ENCODE measurements at regions not wholly inside any gene's neighbourhood (a gene's known extent, or its start where the extent isn't known, plus 50 kb on each side); places are given as distances from the start of the nearest gene placed in this dataset.
"Not testable (repeated sequence)": the region's sequence is repeated elsewhere in the genome, so short reads cannot be mapped to it uniquely, and the experiment has no call there.

- no peaks in the 10 kb centered on the region for H3K4me1 ChIP-seq (ENCODE audit: insufficient read depth, low read length)
- no peaks in the 10 kb centered on the region for H3K36me3 ChIP-seq (ENCODE audit: insufficient read depth, low read depth, low read length)
Measured at GRCh38 chr11:109519253-109519652, 97.3 kb downstream of the C11orf87 start.

DNA sequence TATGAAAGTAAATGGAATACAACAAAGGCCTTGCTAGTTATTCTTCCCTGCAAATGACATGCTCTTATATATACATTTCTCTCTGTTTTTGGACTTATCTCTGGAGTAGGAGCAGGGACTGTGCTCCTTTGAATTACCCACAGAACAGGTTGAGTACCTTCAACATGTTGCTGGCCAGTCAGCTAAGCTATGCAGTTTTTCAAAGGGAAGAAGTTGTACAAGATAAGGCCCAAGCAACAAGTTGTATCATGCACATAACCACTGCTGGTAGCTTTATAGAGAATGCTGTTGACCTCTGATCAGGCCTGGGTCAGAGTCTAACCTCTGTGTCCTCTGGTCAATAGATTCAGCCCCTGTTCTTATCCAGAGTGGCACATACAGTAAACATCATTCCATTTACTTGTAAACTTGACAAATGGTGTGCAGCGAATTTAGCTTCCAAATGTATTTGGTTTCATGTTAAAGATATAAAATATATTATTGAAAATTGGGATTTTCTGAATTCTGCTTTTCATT, 99.6 kb downstream of the C11orf87 start:
- H3K4me3 ChIP-seq (ENCODE audit: low read length): no peak overlapping the region
- no peak overlapping the region for H3K9ac ChIP-seq (ENCODE audit: low read depth, low read length)
- H3K36me3 ChIP-seq (ENCODE audit: insufficient read depth, low read depth, low read length): no peaks in the 10 kb centered on the region
- H3K27me3 ChIP-seq (ENCODE audit: insufficient read depth, low read length): no peaks in the 10 kb centered on the region
- H3K9me3 ChIP-seq (ENCODE audit: insufficient read depth, low read depth, low read length): no peaks in the 10 kb centered on the region
- no peak overlapping the region for H3K27ac ChIP-seq (ENCODE audit: low read length)
- no peaks in the 10 kb centered on the region for H3K4me1 ChIP-seq (ENCODE audit: insufficient read depth, low read length)

More at GRCh38 chr11:109519253-109519652, 97.3 kb downstream of the C11orf87 start:
- Histone ChIP-seq H3K4me3 (ENCODE audit: low read length) (no peak overlapping the region), H3K27ac (ENCODE audit: low read length) (no peak overlapping the region), H3K9ac (ENCODE audit: low read depth, low read length) (no peak overlapping the region), H3K27me3 (ENCODE audit: insufficient read depth, low read length) (no peaks in the 10 kb centered on the region), H3K9me3 (ENCODE audit: insufficient read depth, low read depth, low read length) (no peaks in the 10 kb centered on the region)

DNA sequence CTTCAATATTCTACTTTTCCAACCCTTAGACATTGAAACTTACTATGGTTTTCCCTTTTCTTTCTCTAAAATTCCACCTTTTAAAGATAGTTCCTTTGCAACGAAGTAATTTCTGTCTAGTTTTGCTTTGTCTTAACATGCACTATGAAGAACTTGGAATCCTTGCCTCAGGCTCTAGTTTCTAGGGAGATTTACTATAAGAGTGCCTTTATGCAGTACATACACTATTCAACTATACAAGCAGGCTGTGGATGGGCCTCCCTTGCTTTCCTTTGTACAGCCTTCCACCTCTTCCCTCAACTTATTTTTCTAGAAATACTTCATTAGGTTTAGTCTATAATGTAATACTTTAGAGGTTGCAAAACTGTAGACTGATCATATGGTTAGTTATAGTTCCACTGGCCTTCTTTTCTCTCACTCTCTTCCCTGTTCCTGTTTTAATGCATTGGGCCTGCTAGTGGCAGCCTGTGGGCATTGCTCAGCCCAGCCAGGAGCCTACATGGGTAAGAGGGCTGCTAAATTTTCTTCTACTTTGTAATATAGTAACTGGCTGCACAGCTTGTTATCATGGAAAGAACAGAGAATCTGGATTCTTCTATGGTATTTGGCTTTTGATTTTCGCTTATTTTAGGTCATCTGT, 100.2 kb downstream of the C11orf87 start:
- no peaks in the 10 kb centered on the region for H3K27me3 ChIP-seq (ENCODE audit: insufficient read depth, low read length)
- H3K9ac ChIP-seq (ENCODE audit: low read depth, low read length): no peak overlapping the region
- no peaks in the 10 kb centered on the region for H3K36me3 ChIP-seq (ENCODE audit: insufficient read depth, low read depth, low read length)
- no peaks in the 10 kb centered on the region; the same call in 1 of the 2 replicates for H3K4me1 ChIP-seq (ENCODE audit: insufficient read depth, low read length)
- no peak overlapping the region for H3K27ac ChIP-seq (ENCODE audit: low read length)
- H3K9me3 ChIP-seq (ENCODE audit: insufficient read depth, low read depth, low read length): no peaks in the 10 kb centered on the region
- no peak overlapping the region for H3K4me3 ChIP-seq (ENCODE audit: low read length)

DNA sequence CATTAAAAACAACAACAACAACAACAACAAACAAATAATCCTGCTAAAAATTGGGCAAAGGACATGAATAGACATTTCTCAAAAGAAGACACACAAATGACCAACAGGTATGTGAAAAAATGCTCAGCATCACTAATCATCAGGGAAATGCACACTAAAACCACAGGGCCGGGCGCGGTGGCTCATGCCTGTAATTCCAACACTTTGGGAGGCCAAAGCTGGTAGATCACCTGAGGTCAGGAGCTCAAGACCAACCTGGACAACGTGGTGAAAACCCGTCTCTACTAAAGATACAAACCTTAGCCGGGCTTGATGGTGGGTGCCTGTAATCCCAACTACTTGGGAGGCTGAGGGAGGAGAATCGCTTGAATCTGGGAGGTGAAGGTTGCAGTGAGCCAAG, 103.6 kb downstream of the C11orf87 start:
- not testable (repeated sequence) for H3K4me3 ChIP-seq (ENCODE audit: low read length); H3K4me1 ChIP-seq (ENCODE audit: insufficient read depth, low read length); H3K9ac ChIP-seq (ENCODE audit: low read depth, low read length); H3K27ac ChIP-seq (ENCODE audit: low read length); H3K27me3 ChIP-seq (ENCODE audit: insufficient read depth, low read length); H3K9me3 ChIP-seq (ENCODE audit: insufficient read depth, low read depth, low read length); H3K36me3 ChIP-seq (ENCODE audit: insufficient read depth, low read depth, low read length)

GRCh38 chr11:109526061-109526460, 104.1 kb downstream of the C11orf87 start:
- no peaks in the 10 kb centered on the region for H3K27me3 ChIP-seq (ENCODE audit: insufficient read depth, low read length)
- H3K4me3 ChIP-seq (ENCODE audit: low read length): no peak overlapping the region
- no peaks in the 10 kb centered on the region for H3K9me3 ChIP-seq (ENCODE audit: insufficient read depth, low read depth, low read length)
- H3K4me1 ChIP-seq (ENCODE audit: insufficient read depth, low read length): peaks cover 3% of the 10 kb centered on the region; the same call in 1 of the 2 replicates
- no peak overlapping the region for H3K9ac ChIP-seq (ENCODE audit: low read depth, low read length)
- H3K36me3 ChIP-seq (ENCODE audit: insufficient read depth, low read depth, low read length): no peaks in the 10 kb centered on the region
- H3K27ac ChIP-seq (ENCODE audit: low read length): no peak overlapping the region

- Histone ChIP-seq H3K27ac (ENCODE audit: low read length) (no peak overlapping the region), H3K9ac (ENCODE audit: low read depth, low read length) (no peak overlapping the region), H3K27me3 (ENCODE audit: insufficient read depth, low read length) (no peaks in the 10 kb centered on the region), H3K9me3 (ENCODE audit: insufficient read depth, low read depth, low read length) (no peaks in the 10 kb centered on the region), H3K4me3 (ENCODE audit: low read length) (no peak overlapping the region), H3K36me3 (ENCODE audit: insufficient read depth, low read depth, low read length) (no peaks in the 10 kb centered on the region), H3K4me1 (ENCODE audit: insufficient read depth, low read length) (peaks cover 3% of the 10 kb centered on the region; the same call in 1 of the 2 replicates)
Measured at GRCh38 chr11:109526931-109527330, 104.9 kb downstream of the C11orf87 start.

DNA sequence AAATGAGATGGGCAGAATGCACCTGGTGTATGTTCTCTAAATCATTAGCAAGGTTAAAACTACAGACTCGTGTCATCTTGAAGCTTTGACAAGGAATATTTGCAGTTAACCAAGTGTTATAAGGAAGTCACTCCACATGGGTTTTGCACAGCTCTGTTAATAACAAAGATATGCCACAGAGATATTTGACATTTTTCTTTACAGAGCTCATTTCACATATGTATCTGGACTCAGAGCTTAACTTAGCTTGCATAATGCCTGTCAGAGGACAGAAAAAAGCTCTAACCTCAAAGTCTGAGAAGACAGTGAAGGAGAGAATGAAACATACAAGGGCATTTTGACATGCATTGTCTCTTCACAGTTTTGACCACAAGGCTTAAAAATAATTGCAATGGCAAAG, 105.5 kb downstream of the C11orf87 start:
- H3K27ac ChIP-seq (ENCODE audit: low read length): no peak overlapping the region
- no peaks in the 10 kb centered on the region for H3K9me3 ChIP-seq (ENCODE audit: insufficient read depth, low read depth, low read length)
- peaks cover 3% of the 10 kb centered on the region; the same call in 1 of the 2 replicates for H3K4me1 ChIP-seq (ENCODE audit: insufficient read depth, low read length)
- no peak overlapping the region for H3K9ac ChIP-seq (ENCODE audit: low read depth, low read length)
- H3K27me3 ChIP-seq (ENCODE audit: insufficient read depth, low read length): no peaks in the 10 kb centered on the region
- no peaks in the 10 kb centered on the region for H3K36me3 ChIP-seq (ENCODE audit: insufficient read depth, low read depth, low read length)
- no peak overlapping the region for H3K4me3 ChIP-seq (ENCODE audit: low read length)

DNA sequence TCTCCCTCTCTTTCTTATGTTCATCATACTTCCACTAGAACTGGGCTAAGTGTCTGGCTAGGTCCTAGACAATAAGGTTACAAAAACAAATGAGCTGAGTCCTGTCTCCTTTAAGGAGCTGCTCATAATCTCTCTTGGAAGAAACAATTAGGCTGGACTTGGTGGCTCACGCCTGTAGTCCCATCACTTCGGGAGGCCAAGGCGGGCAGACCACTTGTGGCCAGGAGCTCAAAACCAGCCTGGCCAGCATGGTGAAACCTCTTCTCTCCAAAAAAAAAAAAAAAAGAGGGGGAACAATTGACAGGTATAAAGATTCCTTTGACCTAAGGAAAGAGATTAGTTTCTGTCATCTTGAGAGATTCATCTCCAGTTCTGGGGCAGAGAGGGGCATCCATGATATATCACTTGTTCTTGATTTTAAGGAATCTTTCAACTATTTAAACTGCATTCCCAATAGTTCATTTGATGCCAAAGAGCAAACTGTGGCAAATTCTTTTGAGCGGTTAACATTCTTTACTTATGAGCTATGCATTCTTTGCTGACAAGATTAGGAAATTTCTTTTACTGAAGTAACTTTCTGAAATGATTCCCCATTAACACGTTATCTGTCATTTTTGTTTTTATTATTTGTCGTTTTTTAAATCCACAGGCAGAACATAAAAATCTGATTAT, 125.5 kb downstream of the C11orf87 start:
- H3K4me3 ChIP-seq (ENCODE audit: low read length): no peak overlapping the region
- no peaks in the 10 kb centered on the region for H3K27me3 ChIP-seq (ENCODE audit: insufficient read depth, low read length)
- H3K9me3 ChIP-seq (ENCODE audit: insufficient read depth, low read depth, low read length): no peaks in the 10 kb centered on the region
- no peaks in the 10 kb centered on the region; the same call in 1 of the 2 replicates for H3K4me1 ChIP-seq (ENCODE audit: insufficient read depth, low read length)
- no peaks in the 10 kb centered on the region for H3K36me3 ChIP-seq (ENCODE audit: insufficient read depth, low read depth, low read length)
- no peak overlapping the region for H3K27ac ChIP-seq (ENCODE audit: low read length)
- no peak overlapping the region for H3K9ac ChIP-seq (ENCODE audit: low read depth, low read length)

- Histone ChIP-seq H3K27ac (ENCODE audit: low read length) (no peak overlapping the region), H3K36me3 (ENCODE audit: insufficient read depth, low read depth, low read length) (no peaks in the 10 kb centered on the region), H3K9ac (ENCODE audit: low read depth, low read length) (no peak overlapping the region), H3K4me3 (ENCODE audit: low read length) (no peak overlapping the region), H3K4me1 (ENCODE audit: insufficient read depth, low read length) (no peaks in the 10 kb centered on the region; the same call in 1 of the 2 replicates), H3K9me3 (ENCODE audit: insufficient read depth, low read depth, low read length) (no peaks in the 10 kb centered on the region), H3K27me3 (ENCODE audit: insufficient read depth, low read length) (no peaks in the 10 kb centered on the region)
Measured at GRCh38 chr11:109552376-109552775, 130.4 kb downstream of the C11orf87 start.

DNA sequence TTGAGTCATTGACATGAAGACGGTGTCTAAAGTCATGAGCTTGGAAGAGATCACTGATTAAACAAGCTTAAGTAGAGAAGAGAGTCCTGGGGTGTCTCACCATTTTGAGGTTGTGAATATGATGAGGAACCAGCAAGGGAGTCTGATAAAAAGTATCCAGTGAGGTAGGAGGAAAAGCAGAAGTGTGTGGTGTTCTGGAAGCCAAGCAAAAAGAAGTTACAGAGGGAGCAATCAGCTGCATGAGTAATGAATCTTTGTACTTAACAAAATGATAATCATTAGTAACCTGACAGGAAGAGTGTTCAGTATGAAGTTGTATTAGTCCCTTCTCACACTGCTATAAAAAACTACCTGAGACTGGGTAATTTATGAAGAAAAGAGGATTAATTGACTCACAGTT, 131.3 kb downstream of the C11orf87 start:
- H3K27me3 ChIP-seq (ENCODE audit: insufficient read depth, low read length): no peaks in the 10 kb centered on the region
- no peak overlapping the region for H3K27ac ChIP-seq (ENCODE audit: low read length)

DNA sequence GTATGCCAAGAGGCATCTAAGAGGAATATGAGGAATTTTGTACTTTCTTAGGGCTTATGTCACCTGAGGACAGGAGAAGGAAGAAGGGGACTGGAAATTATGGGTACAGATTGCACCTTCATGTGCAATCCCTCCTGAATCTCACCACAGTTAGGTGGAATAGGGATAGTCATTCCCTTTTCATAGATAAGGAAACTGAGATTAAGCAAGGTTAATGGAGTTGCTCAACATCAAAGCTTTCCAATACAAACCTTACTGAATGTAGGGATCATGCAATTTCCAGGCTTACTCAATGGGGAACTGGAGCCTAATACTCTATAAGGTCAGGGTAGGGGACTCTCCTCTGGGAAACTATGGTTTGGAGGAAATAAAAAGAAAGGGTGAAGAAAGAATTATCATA, 133.0 kb downstream of the C11orf87 start:
- no peak overlapping the region for H3K9ac ChIP-seq (ENCODE audit: low read depth, low read length)
- H3K9me3 ChIP-seq (ENCODE audit: insufficient read depth, low read depth, low read length): no peaks in the 10 kb centered on the region
- H3K4me3 ChIP-seq (ENCODE audit: low read length): no peak overlapping the region
- no peaks in the 10 kb centered on the region for H3K36me3 ChIP-seq (ENCODE audit: insufficient read depth, low read depth, low read length)
- no peaks in the 10 kb centered on the region for H3K27me3 ChIP-seq (ENCODE audit: insufficient read depth, low read length)
- H3K27ac ChIP-seq (ENCODE audit: low read length): no peak overlapping the region
- H3K4me1 ChIP-seq (ENCODE audit: insufficient read depth, low read length): no peaks in the 10 kb centered on the region

More for the DNA sequence above, 131.3 kb downstream of the C11orf87 start:
- Histone ChIP-seq H3K36me3 (ENCODE audit: insufficient read depth, low read depth, low read length) (no peaks in the 10 kb centered on the region), H3K4me3 (ENCODE audit: low read length) (no peak overlapping the region), H3K9me3 (ENCODE audit: insufficient read depth, low read depth, low read length) (no peaks in the 10 kb centered on the region), H3K9ac (ENCODE audit: low read depth, low read length) (no peak overlapping the region), H3K4me1 (ENCODE audit: insufficient read depth, low read length) (no peaks in the 10 kb centered on the region)

DNA sequence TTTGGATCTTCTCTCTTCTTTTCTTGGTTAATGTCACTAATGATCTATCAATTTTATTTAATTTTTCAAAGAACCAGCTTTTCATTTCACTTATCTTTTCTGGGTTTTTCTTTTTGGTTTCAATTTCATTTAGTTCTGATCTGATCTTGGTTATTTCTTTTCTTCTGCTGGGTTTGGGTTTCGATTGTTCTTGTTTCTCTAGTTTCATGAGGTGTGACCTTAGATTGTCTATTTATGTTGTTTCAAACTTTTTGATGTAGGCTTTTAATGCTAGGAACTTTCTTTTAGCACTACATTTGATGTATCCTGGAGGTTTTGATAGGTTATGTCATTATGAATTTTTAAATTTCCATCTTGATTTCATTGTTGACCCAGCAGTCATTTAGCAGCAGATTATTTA, 142.3 kb downstream of the C11orf87 start:
- Histone ChIP-seq H3K9me3 (ENCODE audit: insufficient read depth, low read depth, low read length) (no peaks in the 10 kb centered on the region), H3K4me1 (ENCODE audit: insufficient read depth, low read length) (no peaks in the 10 kb centered on the region), H3K9ac (ENCODE audit: low read depth, low read length) (no peak overlapping the region), H3K27me3 (ENCODE audit: insufficient read depth, low read length) (no peaks in the 10 kb centered on the region), H3K4me3 (ENCODE audit: low read length) (no peak overlapping the region), H3K27ac (ENCODE audit: low read length) (no peak overlapping the region), H3K36me3 (ENCODE audit: insufficient read depth, low read depth, low read length) (no peaks in the 10 kb centered on the region)

Measured in iPS-20b (cell line).